IMR-90 (cell line): ENCODE measurements at regions not wholly inside any gene's neighbourhood (a gene's known extent, or its start where the extent isn't known, plus 50 kb on each side); places are given as distances from the start of the nearest gene placed in this dataset.

Experiments
- ATAC-seq: fragments of 200-7000 bp; cut with Tn5 transposase; 2 replicates; pipeline ENCODE4 v1.9.1; 2020; ENCODE audit warnings: low read depth, mild to moderate bottlenecking, moderate library complexity
- BruUV-seq: library from RNA; stranded (reverse); fragments of 400-500 nt; replicated peaks from 2 replicates; lab custom pipeline; 2021; lab: Mats Ljungman, UMichigan
- CTCF ChIA-PET: fragments of 300-600 bp; formaldehyde crosslinking; extraction: SDS; loops from one replicate; lab custom pipeline; 2021; ENCODE audit warnings: antibody characterized with exemption; lab: Yijun Ruan, JAX
- POLR2A ChIA-PET: fragments of 300-600 bp; sonication (Branson Sonifier 250); formaldehyde crosslinking; loops from one replicate; lab custom pipeline; 2022; ENCODE audit warnings: antibody characterized with exemption; ENCODE audit not compliant: unreplicated experiment; lab: Charles Lee
- DNase-seq: peaks from one replicate; pipeline ENCODE4 v3.0.0; 2013
- H2AFZ ChIP-seq: replicated peaks from 2 replicates; pipeline ENCODE3; 2013; ENCODE audit warnings: low read length, mild to moderate bottlenecking; ENCODE audit not compliant: poor library complexity
- H2AK5ac ChIP-seq: 2 replicates; pipeline ENCODE4 v1.6.1; 2013; ENCODE audit warnings: low read depth, low read length, inconsistent platforms
- H2AK9ac ChIP-seq: replicated peaks from 2 replicates; pipeline ENCODE3; 2013; ENCODE audit warnings: mild to moderate bottlenecking, low read depth, low read length, moderate library complexity; ENCODE audit not compliant: poor library complexity
- H2BK120ac ChIP-seq: 2 replicates; pipeline ENCODE4 v1.6.1; 2013; ENCODE audit warnings: low read depth, low read length, inconsistent platforms
- H2BK15ac ChIP-seq: 3 replicates; pipeline ENCODE4 v1.6.1; 2013; ENCODE audit warnings: low read depth, low read length, inconsistent platforms
- H2BK20ac ChIP-seq: 2 replicates; pipeline ENCODE4 v1.6.1; 2013; ENCODE audit warnings: low read depth, mild to moderate bottlenecking, inconsistent platforms, low read length, moderate library complexity
- H2BK5ac ChIP-seq: 2 replicates; pipeline ENCODE4 v1.6.1; 2013; ENCODE audit warnings: mild to moderate bottlenecking, low read depth, low read length, inconsistent platforms; ENCODE audit not compliant: poor library complexity, severe bottlenecking
- H3K14ac ChIP-seq: replicated peaks from 2 replicates; pipeline ENCODE4 v1.6.1; 2013; ENCODE audit warnings: low read depth, low read length, inconsistent platforms
- H3K18ac ChIP-seq: 2 replicates; pipeline ENCODE4 v1.6.1; 2013; ENCODE audit warnings: low read depth, low read length, control low read depth
- H3K23ac ChIP-seq: 2 replicates; pipeline ENCODE4 v1.6.1; 2013; ENCODE audit warnings: low read depth, low read length, inconsistent platforms
- H3K27ac ChIP-seq: 2 replicates; pipeline ENCODE4 v1.5.1; 2013; ENCODE audit warnings: mild to moderate bottlenecking, control low read depth, low read length; ENCODE audit not compliant: insufficient read depth
- H3K27me3 ChIP-seq: 2 replicates; pipeline ENCODE4 v1.6.1; 2013; ENCODE audit warnings: low read length; ENCODE audit not compliant: control insufficient read depth, insufficient read depth
- H3K36me3 ChIP-seq: 2 replicates; pipeline ENCODE4 v1.6.1; 2013; ENCODE audit warnings: low read length, mixed read lengths; ENCODE audit not compliant: control insufficient read depth, insufficient read depth
- H3K4ac ChIP-seq: 2 replicates; pipeline ENCODE4 v1.6.1; 2013; ENCODE audit warnings: low read depth, low read length, inconsistent platforms
- H3K4me1 ChIP-seq: 2 replicates; pipeline ENCODE4 v1.6.1; 2013; ENCODE audit warnings: low read length, mixed read lengths; ENCODE audit not compliant: control insufficient read depth, insufficient read depth
- H3K4me2 ChIP-seq: 2 replicates; pipeline ENCODE4 v1.6.1; 2013; ENCODE audit warnings: low read depth, mild to moderate bottlenecking, control low read depth, low read length, moderate library complexity
- H3K4me3 ChIP-seq: 2 replicates; pipeline ENCODE4 v1.5.1; 2013; ENCODE audit warnings: low read depth, mild to moderate bottlenecking, control low read depth, low read length, moderate library complexity; ENCODE audit not compliant: insufficient read depth
- H3K56ac ChIP-seq: 2 replicates; pipeline ENCODE4 v1.6.1; 2013; ENCODE audit warnings: low read length, inconsistent platforms; ENCODE audit not compliant: insufficient read depth; ENCODE audit errors: extremely low read depth
- H3K79me1 ChIP-seq, 2 experiments: 2 replicates each; pipeline ENCODE4 v1.6.1; 2013; ENCODE audit warnings: low read length in 2 of 2, inconsistent platforms in 1 of 2, low read depth in 1 of 2
- H3K9ac ChIP-seq: 2 replicates; pipeline ENCODE4 v1.6.1; 2013; ENCODE audit warnings: low read depth, low read length, control low read depth
- H3K9me1 ChIP-seq: 2 replicates; pipeline ENCODE4 v1.6.1; 2013; ENCODE audit warnings: low read length, inconsistent platforms; ENCODE audit not compliant: insufficient read depth
- H3K9me3 ChIP-seq: 2 replicates; pipeline ENCODE4 v1.6.1; 2013; ENCODE audit warnings: low read length; ENCODE audit not compliant: control insufficient read depth, insufficient read depth
- H4K20me1 ChIP-seq: 2 replicates; pipeline ENCODE4 v1.6.1; 2013; ENCODE audit warnings: low read length, inconsistent platforms; ENCODE audit not compliant: insufficient read depth
- H4K5ac ChIP-seq: 2 replicates; pipeline ENCODE4 v1.6.1; 2013; ENCODE audit warnings: mild to moderate bottlenecking, low read depth, low read length, control low read depth
- H4K8ac ChIP-seq, 2 experiments: 2 replicates each; pipeline ENCODE4 v1.6.1; 2013; ENCODE audit warnings: low read depth in 2 of 2, low read length in 2 of 2, control low read depth in 1 of 2, inconsistent platforms in 1 of 2
- H4K91ac ChIP-seq: 2 replicates; pipeline ENCODE4 v1.6.1; 2013; ENCODE audit warnings: low read depth, low read length, inconsistent platforms; ENCODE audit not compliant: insufficient read depth
- BHLHE40 ChIP-seq: fragments of 150-350 bp; IDR thresholded peaks from 2 replicates; pipeline ENCODE4 v1.6.1; 2016; ENCODE audit warnings: mild to moderate bottlenecking, low read depth, low read length
- CEBPB ChIP-seq: IDR thresholded peaks from 2 replicates; pipeline ENCODE4 v1.6.1; 2012; ENCODE audit warnings: low read depth, low read length, improper control_type of control experiment
- CHD1 ChIP-seq: IDR thresholded peaks from 2 replicates; pipeline ENCODE4 v1.6.1; 2012; ENCODE audit warnings: low read depth, low read length, improper control_type of control experiment
- CTCF ChIP-seq: conservative IDR thresholded peaks from 2 replicates; pipeline ENCODE4 v1.5.1; 2012; ENCODE audit warnings: mild to moderate bottlenecking, low read depth, low read length, improper control_type of control experiment
- ELK1 ChIP-seq: fragments of 150-350 bp; IDR thresholded peaks from 2 replicates; pipeline ENCODE4 v1.6.1; 2016; ENCODE audit warnings: low read depth, mild to moderate bottlenecking, low read length, moderate library complexity, borderline replicate concordance
- FOS ChIP-seq: fragments of 150-350 bp; IDR thresholded peaks from 2 replicates; pipeline ENCODE4 v1.6.1; 2016; ENCODE audit warnings: low read depth, low read length
- MAFK ChIP-seq: IDR thresholded peaks from 2 replicates; pipeline ENCODE4 v1.6.1; 2012; ENCODE audit warnings: low read depth, low read length, improper control_type of control experiment
- MAZ ChIP-seq: IDR thresholded peaks from 2 replicates; pipeline ENCODE4 v1.6.1; 2012; ENCODE audit warnings: low read depth, mild to moderate bottlenecking, low read length, improper control_type of control experiment, moderate library complexity, borderline replicate concordance
- MXI1 ChIP-seq: IDR thresholded peaks from 2 replicates; pipeline ENCODE4 v1.6.1; 2012; ENCODE audit warnings: low read depth, mild to moderate bottlenecking, low read length, moderate library complexity, borderline replicate concordance
- NFE2L2 ChIP-seq: fragments of 150-350 bp; IDR thresholded peaks from 2 replicates; pipeline ENCODE4 v1.6.1; 2016; ENCODE audit warnings: low read depth, mild to moderate bottlenecking, low read length
- POLR2A ChIP-seq: IDR thresholded peaks from 2 replicates; pipeline ENCODE4 v1.6.1; 2012; ENCODE audit warnings: mild to moderate bottlenecking, low read depth, low read length
- RAD21 ChIP-seq: IDR thresholded peaks from 2 replicates; pipeline ENCODE4 v1.6.1; 2012; ENCODE audit warnings: low read length, improper control_type of control experiment
- RCOR1 ChIP-seq: IDR thresholded peaks from 2 replicates; pipeline ENCODE4 v1.6.1; 2012; ENCODE audit warnings: mild to moderate bottlenecking, low read length, improper control_type of control experiment; ENCODE audit not compliant: insufficient replicate concordance
- RFX5 ChIP-seq: IDR thresholded peaks from 2 replicates; pipeline ENCODE4 v1.8.0; 2012; ENCODE audit warnings: low read depth, mild to moderate bottlenecking, low read length, moderate library complexity
- SMC3 ChIP-seq: fragments of 150-350 bp; IDR thresholded peaks from 2 replicates; pipeline ENCODE4 v1.6.1; 2016; ENCODE audit warnings: low read depth, mild to moderate bottlenecking, antibody characterized with exemption, low read length, moderate library complexity
- USF2 ChIP-seq: fragments of 150-350 bp; IDR thresholded peaks from 2 replicates; pipeline ENCODE4 v1.6.1; 2017; ENCODE audit warnings: mild to moderate bottlenecking, antibody characterized with exemption, low read length, low read depth
- WGBS, 2 experiments: methylation state at CpG; one replicate each; pipeline versions ENCODE4 v1.1.5 to v1.1.7; 2013; ENCODE audit warnings: missing lambda C conversion rate in 2 of 2; ENCODE audit not compliant: insufficient read length in 1 of 2; ENCODE audit errors: extremely low coverage in 2 of 2; 5-methylcytosine and 5-hydroxymethylcytosine counted together
- dilution Hi-C: fragments of 300-500 bp; cut with HindIII; formaldehyde crosslinking; loops from one replicate; pipeline ENCODE4 v1.14.3; 2018; ENCODE audit warnings: low sequenced_read_pairs; ENCODE audit not compliant: unreplicated experiment
- in situ Hi-C: fragments of 300-500 bp; cut with MboI; formaldehyde crosslinking; loops from 3 replicates; pipeline ENCODE4 v1.14.3; 2019; ENCODE audit warnings: low sequenced_read_pairs, inconsistent platforms, mixed read lengths
- intact Hi-C: fragments of 100-400 bp; cut with micrococcal nuclease; formaldehyde crosslinking; loops from 2 replicates; pipeline ENCODE4 v1.10.0; 2022

GRCh38 chr6:102902471-102902870 is 1509.0 kb downstream of the GRIK2 start:
- ChIA-PET POLR2A (no interaction called here), CTCF (interaction anchor here (0.6 kb wide), 1 partner anchor 241 kb away, joined by 3 read pairs; no protein-coding TSS in a partner anchor)
- no peaks in the 10 kb centered on the region for H3K9me1 ChIP-seq
- TF ChIP-seq MAFK, result no peak
- TF ChIP-seq CEBPB, result no peak
- TF ChIP-seq CTCF, result no peak
- TF ChIP-seq ELK1, result no peak
- no peak for TF ChIP-seq POLR2A
- TF ChIP-seq RFX5, result no peak
- no peak for TF ChIP-seq MAZ
- TF ChIP-seq SMC3, result no peak
- no peak for TF ChIP-seq MXI1
- TF ChIP-seq BHLHE40, result no peak
- no peak for TF ChIP-seq CHD1
- no peak for TF ChIP-seq RCOR1
- no peak for TF ChIP-seq RAD21
- TF ChIP-seq NFE2L2, result no peak
- no peak for TF ChIP-seq FOS
- TF ChIP-seq USF2, result no peak
- H3K56ac ChIP-seq, result no peak overlapping the region
- H4K20me1 ChIP-seq, result no peaks in the 10 kb centered on the region
- no peak overlapping the region for H4K5ac ChIP-seq
- no peak for ATAC-seq
- dilution Hi-C loops (no loop called here), intact Hi-C loops (no loop called here), in situ Hi-C loops (no loop called here)
- no peak overlapping the region for H3K18ac ChIP-seq
- H2BK120ac ChIP-seq, result no peak overlapping the region
- no peak overlapping the region for H2BK15ac ChIP-seq
- H3K36me3 ChIP-seq, result no peaks in the 10 kb centered on the region
- no peak overlapping the region for H4K8ac ChIP-seq
- no peak overlapping the region for H3K14ac ChIP-seq
- no peak overlapping the region for H2AFZ ChIP-seq
- H2BK5ac ChIP-seq, result no peak overlapping the region
- H3K23ac ChIP-seq, result no peak overlapping the region
- H3K79me1 ChIP-seq, result no peaks in the 10 kb centered on the region
- no peak overlapping the region for H3K9ac ChIP-seq
- no peaks in the 10 kb centered on the region for H3K4me1 ChIP-seq
- no peak overlapping the region for H3K27ac ChIP-seq
- H4K91ac ChIP-seq, result no peak overlapping the region
- H2AK9ac ChIP-seq, result no peak overlapping the region
- no peak overlapping the region for H3K4me2 ChIP-seq
- BruUV-seq, result no TSS peak
- no peak overlapping the region for H3K4me3 ChIP-seq
- no CpG with 5 or more reads among the region's 1 CpG for WGBS, 2 experiments
- H3K4ac ChIP-seq, result no peak overlapping the region
- H3K27me3 ChIP-seq, result no peaks in the 10 kb centered on the region
- DNase-seq, result no peak
- no peak overlapping the region for H2BK20ac ChIP-seq
- H3K9me3 ChIP-seq, result peaks cover 8% of the 10 kb centered on the region
- H2AK5ac ChIP-seq, result no peak overlapping the region
